ENCODE measurements at regions not wholly inside any gene's neighbourhood (a gene's known extent, or its start where the extent isn't known, plus 50 kb on each side); places are given as distances from the start of the nearest gene placed in this dataset.
"Not testable (repeated sequence)": the region's sequence is repeated elsewhere in the genome, so short reads cannot be mapped to it uniquely, and the experiment has no call there.

DNA sequence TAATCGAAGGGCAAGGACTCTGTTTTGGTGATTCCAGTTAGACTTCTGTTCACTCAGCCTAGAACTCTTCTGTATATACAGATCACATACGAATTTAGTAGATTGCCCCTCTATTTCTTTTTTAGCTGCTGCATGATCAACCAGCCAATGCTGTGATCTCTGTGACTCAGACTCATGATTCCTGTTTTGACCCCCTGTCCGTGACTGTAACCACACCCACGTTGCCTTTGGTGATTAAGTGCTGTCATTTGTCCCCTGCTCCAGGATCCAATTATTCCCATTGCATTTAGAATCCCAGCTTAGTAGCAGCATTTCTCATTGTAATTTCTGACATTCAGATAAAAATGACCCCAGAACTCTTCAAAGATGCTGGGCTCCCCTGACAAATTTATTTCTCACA lies 545.7 kb downstream of the NPIPA7 start:
- Histone ChIP-seq H3K27ac (ENCODE audit: insufficient read depth in 1 of 2, low read depth in 1 of 2, low read length in 2 of 2, poor library complexity in 1 of 2, severe bottlenecking in 2 of 2) (no peak overlapping the region), H3K36me3 (ENCODE audit: control insufficient read depth in 4 of 4, insufficient read depth in 4 of 4, low read length in 3 of 4) (no peaks in the 10 kb centered on the region), H3K27me3 (replicated peaks in 2 of 5; ENCODE audit: control insufficient read depth in 4 of 5, insufficient read depth in 5 of 5, low read length in 4 of 5) (no peaks in the 10 kb centered on the region), H3K4me3 (ENCODE audit: control insufficient read depth in 1 of 7, extremely low read depth in 1 of 7, insufficient read depth in 4 of 7, low read depth in 2 of 7, low read length in 6 of 7) (no peak overlapping the region), H3K9me3 (ENCODE audit: control extremely low read depth in 1 of 5, control insufficient read depth in 4 of 5, insufficient read depth in 2 of 5, low read depth in 1 of 5, low read length in 4 of 5) (peaks cover 0 to 10% (median 0%) of the 10 kb centered on the region in 5 experiments), H3K4me1 (ENCODE audit: control extremely low read depth in 1 of 4, control insufficient read depth in 4 of 4, insufficient read depth in 4 of 4, low read length in 3 of 4) (peaks cover 2 to 10% (median 5%) of the 10 kb centered on the region in 4 experiments)
- 91% methylated on average over 4 of the region's 4 CpGs for WGBS (ENCODE audit: insufficient coverage)
- POLR2A ChIA-PET, result no interaction called here
- DNase-seq, result no peak
- CTCF ChIA-PET, result no interaction called here

DNA sequence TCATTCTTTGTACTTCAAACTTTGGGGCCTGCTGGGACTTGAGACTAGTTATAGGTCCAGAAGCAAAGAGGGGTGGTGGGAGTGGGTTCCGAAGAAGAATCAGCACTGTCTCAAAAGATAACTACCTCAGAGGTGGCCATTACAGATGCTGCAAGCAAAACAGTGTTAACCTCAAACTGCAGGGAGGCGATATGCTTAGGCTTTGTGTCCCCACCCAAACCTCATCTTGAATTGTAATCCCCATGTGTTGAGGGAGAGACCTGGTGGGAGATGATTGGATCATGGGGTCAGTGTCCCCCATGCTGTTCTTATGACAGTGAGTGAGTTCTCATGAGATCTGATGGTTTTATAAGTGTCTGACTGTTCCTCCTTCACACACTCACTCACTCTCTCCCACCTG lies 545.3 kb downstream of the XYLT1 start:
- H3K4me1 ChIP-seq (ENCODE audit: control extremely low read depth in 1 of 4, control insufficient read depth in 4 of 4, insufficient read depth in 4 of 4, low read length in 3 of 4), result peaks cover 2 to 16% (median 5%) of the 10 kb centered on the region in 4 experiments
- no peak for DNase-seq
- no peak overlapping the region for H3K27ac ChIP-seq (ENCODE audit: insufficient read depth in 1 of 2, low read depth in 1 of 2, low read length in 2 of 2, poor library complexity in 1 of 2, severe bottlenecking in 2 of 2)
- H3K4me3 ChIP-seq (ENCODE audit: control insufficient read depth in 1 of 7, extremely low read depth in 1 of 7, insufficient read depth in 4 of 7, low read depth in 2 of 7, low read length in 6 of 7), result no peak overlapping the region
- POLR2A ChIA-PET, result no interaction called here
- H3K27me3 ChIP-seq (replicated peaks in 2 of 5; ENCODE audit: control insufficient read depth in 4 of 5, insufficient read depth in 5 of 5, low read length in 4 of 5), result no peaks in the 10 kb centered on the region
- WGBS (ENCODE audit: insufficient coverage), result 100% methylated on average over 1 of the region's 2 CpGs
- no peaks in the 10 kb centered on the region for H3K36me3 ChIP-seq (ENCODE audit: control insufficient read depth in 4 of 4, insufficient read depth in 4 of 4, low read length in 3 of 4)
- CTCF ChIA-PET, result no interaction called here
- peaks cover 0 to 10% (median 0%) of the 10 kb centered on the region in 5 experiments for H3K9me3 ChIP-seq (ENCODE audit: control extremely low read depth in 1 of 5, control insufficient read depth in 4 of 5, insufficient read depth in 2 of 5, low read depth in 1 of 5, low read length in 4 of 5)

DNA sequence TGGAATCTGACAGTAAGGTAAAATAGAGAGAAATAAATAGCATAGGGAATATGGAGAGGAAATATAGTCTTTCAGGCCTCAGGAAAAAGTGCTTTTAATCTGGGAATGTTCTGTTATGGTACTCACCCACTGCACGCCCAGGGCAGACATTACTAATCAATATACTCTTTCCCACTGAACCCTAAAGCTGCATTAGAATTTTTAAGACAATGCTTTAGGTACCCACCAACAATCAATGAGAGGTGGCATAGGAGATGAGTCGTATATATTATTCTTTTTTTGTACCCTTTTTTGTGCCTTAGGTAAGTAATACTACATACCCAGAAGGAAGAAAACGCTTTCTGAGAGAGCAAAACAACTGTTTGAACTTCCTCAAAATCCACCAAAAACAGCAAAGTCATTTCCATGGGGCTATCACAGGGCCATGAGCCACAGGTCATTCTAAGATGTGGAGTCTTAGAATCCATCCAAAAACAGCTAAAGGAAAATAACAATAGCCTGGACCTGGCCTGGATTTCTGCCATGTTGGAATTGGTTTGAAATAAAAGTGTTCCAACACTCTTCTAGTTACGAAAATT lies 542.1 kb downstream of the XYLT1 start:
- Histone ChIP-seq H3K4me3 (ENCODE audit: control insufficient read depth in 1 of 7, extremely low read depth in 1 of 7, insufficient read depth in 4 of 7, low read depth in 2 of 7, low read length in 6 of 7) (peak overlapping the region in 1 of 7 experiments; percentile 33), H3K4me1 (ENCODE audit: control extremely low read depth in 1 of 4, control insufficient read depth in 4 of 4, insufficient read depth in 4 of 4, low read length in 3 of 4) (peaks cover 2 to 21% (median 5%) of the 10 kb centered on the region in 4 experiments), H3K27ac (ENCODE audit: insufficient read depth in 1 of 2, low read depth in 1 of 2, low read length in 2 of 2, poor library complexity in 1 of 2, severe bottlenecking in 2 of 2) (peak overlapping the region in 1 of 2 experiments; percentile 6), H3K27me3 (replicated peaks in 2 of 5; ENCODE audit: control insufficient read depth in 4 of 5, insufficient read depth in 5 of 5, low read length in 4 of 5) (no peaks in the 10 kb centered on the region), H3K36me3 (ENCODE audit: control insufficient read depth in 4 of 4, insufficient read depth in 4 of 4, low read length in 3 of 4) (no peaks in the 10 kb centered on the region), H3K9me3 (ENCODE audit: control extremely low read depth in 1 of 5, control insufficient read depth in 4 of 5, insufficient read depth in 2 of 5, low read depth in 1 of 5, low read length in 4 of 5) (peaks cover 0 to 10% (median 0%) of the 10 kb centered on the region in 5 experiments)
- peak; percentile 3 to 80 (median 65) for DNase-seq
- ChIA-PET CTCF (no interaction called here), POLR2A (no interaction called here)
- WGBS (ENCODE audit: insufficient coverage), result 100% methylated on average over 1 of the region's 4 CpGs

DNA sequence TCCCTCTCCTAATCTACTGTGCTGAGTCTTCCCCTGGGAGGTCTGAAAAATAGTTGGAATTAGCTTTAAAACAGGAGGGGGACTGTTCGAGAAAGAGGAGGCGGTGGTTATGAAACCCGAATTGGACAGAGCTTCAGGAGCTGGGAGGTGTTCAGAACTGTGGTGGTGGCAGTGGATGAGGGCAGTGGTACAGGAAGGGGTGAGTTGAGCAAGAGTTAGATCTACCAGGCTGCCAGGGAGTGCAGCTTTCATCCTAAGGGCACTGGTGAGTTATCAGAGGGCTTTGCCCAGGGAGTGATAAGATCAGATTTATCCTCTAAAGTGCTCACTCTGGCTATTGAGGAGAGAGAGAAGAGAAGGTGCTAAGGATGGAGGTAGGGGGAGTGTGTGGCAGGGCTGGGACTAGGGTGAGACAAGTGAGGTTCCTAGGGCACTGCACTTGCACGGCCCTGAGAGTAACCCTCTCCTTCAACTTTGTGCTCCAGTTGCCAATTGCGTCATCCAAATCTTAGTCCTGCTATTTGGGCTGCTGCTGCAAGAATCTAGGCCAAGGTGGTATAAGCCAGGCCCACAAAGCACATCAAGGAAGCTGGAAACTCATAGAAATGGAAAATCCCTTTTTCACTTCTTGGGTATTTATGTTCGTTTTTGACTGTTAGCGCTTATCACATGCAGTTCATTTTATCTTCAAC lies 540.3 kb downstream of the XYLT1 start:
- H3K4me3 ChIP-seq (ENCODE audit: control insufficient read depth in 1 of 7, extremely low read depth in 1 of 7, insufficient read depth in 4 of 7, low read depth in 2 of 7, low read length in 6 of 7), result no peak overlapping the region
- POLR2A ChIA-PET, result no interaction called here
- H3K27me3 ChIP-seq (replicated peaks in 2 of 5; ENCODE audit: control insufficient read depth in 4 of 5, insufficient read depth in 5 of 5, low read length in 4 of 5), result no peaks in the 10 kb centered on the region
- CTCF ChIA-PET, result no interaction called here
- DNase-seq, result no peak
- peaks cover 2 to 21% (median 5%) of the 10 kb centered on the region in 4 experiments for H3K4me1 ChIP-seq (ENCODE audit: control extremely low read depth in 1 of 4, control insufficient read depth in 4 of 4, insufficient read depth in 4 of 4, low read length in 3 of 4)
- H3K36me3 ChIP-seq (ENCODE audit: control insufficient read depth in 4 of 4, insufficient read depth in 4 of 4, low read length in 3 of 4), result no peaks in the 10 kb centered on the region
- no peak overlapping the region for H3K27ac ChIP-seq (ENCODE audit: insufficient read depth in 1 of 2, low read depth in 1 of 2, low read length in 2 of 2, poor library complexity in 1 of 2, severe bottlenecking in 2 of 2)
- WGBS (ENCODE audit: insufficient coverage), result 80% methylated on average over 1 of the region's 7 CpGs
- peaks cover 0 to 10% (median 0%) of the 10 kb centered on the region in 5 experiments for H3K9me3 ChIP-seq (ENCODE audit: control extremely low read depth in 1 of 5, control insufficient read depth in 4 of 5, insufficient read depth in 2 of 5, low read depth in 1 of 5, low read length in 4 of 5)

DNA sequence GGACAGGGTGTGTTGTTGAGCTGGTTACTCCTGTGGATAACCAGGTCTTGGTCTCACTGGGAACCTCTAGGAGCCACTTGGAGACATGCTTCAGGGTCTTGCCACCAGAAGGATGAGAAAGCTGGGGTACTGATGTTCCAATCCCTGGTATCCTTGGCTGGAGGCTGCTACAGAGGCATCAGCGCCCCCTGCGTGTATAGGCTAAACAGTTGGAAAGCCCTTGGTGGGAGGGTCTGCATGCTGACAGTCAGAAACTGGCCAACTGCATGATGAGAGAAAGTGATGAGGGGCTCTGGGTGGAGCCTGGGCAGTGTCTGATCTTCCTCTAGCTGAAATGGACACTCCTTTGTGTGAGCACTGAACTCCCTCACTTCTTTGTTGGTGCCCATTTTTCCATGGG lies 536.9 kb downstream of the XYLT1 start:
- no peak for DNase-seq
- Histone ChIP-seq H3K27ac (ENCODE audit: insufficient read depth in 1 of 2, low read depth in 1 of 2, low read length in 2 of 2, poor library complexity in 1 of 2, severe bottlenecking in 2 of 2) (no peak overlapping the region), H3K36me3 (ENCODE audit: control insufficient read depth in 4 of 4, insufficient read depth in 4 of 4, low read length in 3 of 4) (no peaks in the 10 kb centered on the region), H3K4me1 (ENCODE audit: control extremely low read depth in 1 of 4, control insufficient read depth in 4 of 4, insufficient read depth in 4 of 4, low read length in 3 of 4) (peaks cover 2 to 14% (median 3%) of the 10 kb centered on the region in 4 experiments), H3K9me3 (ENCODE audit: control extremely low read depth in 1 of 5, control insufficient read depth in 4 of 5, insufficient read depth in 2 of 5, low read depth in 1 of 5, low read length in 4 of 5) (no peaks in the 10 kb centered on the region), H3K27me3 (replicated peaks in 2 of 5; ENCODE audit: control insufficient read depth in 4 of 5, insufficient read depth in 5 of 5, low read length in 4 of 5) (no peaks in the 10 kb centered on the region), H3K4me3 (ENCODE audit: control insufficient read depth in 1 of 7, extremely low read depth in 1 of 7, insufficient read depth in 4 of 7, low read depth in 2 of 7, low read length in 6 of 7) (no peak overlapping the region)
- POLR2A ChIA-PET, result no interaction called here
- 100% methylated on average over 1 of the region's 2 CpGs for WGBS (ENCODE audit: insufficient coverage)
- CTCF ChIA-PET, result no interaction called here

DNA sequence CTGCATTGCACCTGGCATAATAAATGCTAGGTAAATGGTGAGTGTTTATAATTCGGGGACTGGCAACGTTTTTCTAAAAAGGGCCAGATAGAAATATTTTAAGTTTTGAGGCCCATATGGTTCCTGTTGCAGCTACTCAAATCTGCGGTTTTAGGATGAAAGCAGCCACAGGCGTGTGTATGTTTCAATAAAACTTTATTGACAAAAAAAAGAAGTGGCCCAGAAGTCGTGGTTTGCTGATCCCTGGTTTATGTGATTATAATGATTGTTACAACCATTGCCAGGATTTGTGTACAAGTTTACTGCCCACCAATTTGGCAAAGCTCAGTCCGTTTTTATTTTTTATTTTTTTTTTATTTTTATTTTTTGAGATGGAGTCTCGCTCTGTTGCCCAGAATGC lies 536.1 kb downstream of the XYLT1 start:
- 98% methylated on average over 5 of the region's 7 CpGs for WGBS (ENCODE audit: insufficient coverage)
- H3K4me3 ChIP-seq (ENCODE audit: control insufficient read depth in 1 of 7, extremely low read depth in 1 of 7, insufficient read depth in 4 of 7, low read depth in 2 of 7, low read length in 6 of 7), result no peak overlapping the region
- DNase-seq, result no peak
- CTCF ChIA-PET, result no interaction called here
- no peaks in the 10 kb centered on the region for H3K36me3 ChIP-seq (ENCODE audit: control insufficient read depth in 4 of 4, insufficient read depth in 4 of 4, low read length in 3 of 4)
- no peaks in the 10 kb centered on the region for H3K27me3 ChIP-seq (replicated peaks in 2 of 5; ENCODE audit: control insufficient read depth in 4 of 5, insufficient read depth in 5 of 5, low read length in 4 of 5)
- POLR2A ChIA-PET, result no interaction called here
- no peak overlapping the region for H3K27ac ChIP-seq (ENCODE audit: insufficient read depth in 1 of 2, low read depth in 1 of 2, low read length in 2 of 2, poor library complexity in 1 of 2, severe bottlenecking in 2 of 2)
- H3K4me1 ChIP-seq (ENCODE audit: control extremely low read depth in 1 of 4, control insufficient read depth in 4 of 4, insufficient read depth in 4 of 4, low read length in 3 of 4), result peaks cover 0 to 11% (median 0%) of the 10 kb centered on the region in 4 experiments
- no peaks in the 10 kb centered on the region for H3K9me3 ChIP-seq (ENCODE audit: control extremely low read depth in 1 of 5, control insufficient read depth in 4 of 5, insufficient read depth in 2 of 5, low read depth in 1 of 5, low read length in 4 of 5)

DNA sequence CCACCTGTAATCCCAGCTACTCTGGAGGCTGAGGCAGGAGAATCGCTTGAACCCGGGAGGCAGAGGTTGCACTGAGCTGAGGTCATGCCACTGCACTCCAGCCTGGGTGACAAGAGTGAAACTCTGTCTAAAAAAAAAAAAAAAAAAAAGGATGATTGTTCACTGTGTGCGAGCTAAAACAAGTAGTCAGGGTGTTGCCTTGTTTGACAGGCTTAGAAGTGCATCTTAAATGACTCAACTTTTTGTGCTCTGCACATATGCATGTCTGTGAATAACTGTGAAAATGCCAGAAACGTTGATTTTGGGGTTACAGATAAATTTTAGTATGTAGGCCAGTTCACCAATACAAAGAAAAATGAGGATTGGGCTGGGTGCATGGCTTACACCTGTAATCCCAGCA lies 534.9 kb downstream of the XYLT1 start:
- H3K36me3 ChIP-seq (ENCODE audit: control insufficient read depth in 4 of 4, insufficient read depth in 4 of 4, low read length in 3 of 4); H3K4me1 ChIP-seq (ENCODE audit: control extremely low read depth in 1 of 4, control insufficient read depth in 4 of 4, insufficient read depth in 4 of 4, low read length in 3 of 4); H3K27me3 ChIP-seq (replicated peaks in 2 of 5; ENCODE audit: control insufficient read depth in 4 of 5, insufficient read depth in 5 of 5, low read length in 4 of 5); H3K27ac ChIP-seq (ENCODE audit: insufficient read depth in 1 of 2, low read depth in 1 of 2, low read length in 2 of 2, poor library complexity in 1 of 2, severe bottlenecking in 2 of 2); DNase-seq; POLR2A ChIA-PET; H3K4me3 ChIP-seq (ENCODE audit: control insufficient read depth in 1 of 7, extremely low read depth in 1 of 7, insufficient read depth in 4 of 7, low read depth in 2 of 7, low read length in 6 of 7); H3K9me3 ChIP-seq (ENCODE audit: control extremely low read depth in 1 of 5, control insufficient read depth in 4 of 5, insufficient read depth in 2 of 5, low read depth in 1 of 5, low read length in 4 of 5): not testable (repeated sequence)
- CTCF ChIA-PET, result interaction anchor here (0.7 kb wide), 1 partner anchor 20 kb away, joined by 3 read pairs; no protein-coding TSS in a partner anchor
- WGBS (ENCODE audit: insufficient coverage), result 100% methylated on average over 4 of the region's 4 CpGs

All from common myeloid progenitor, CD34-positive (primary cell).